WTC11 (cell line): ENCODE measurements at regions not wholly inside any gene's neighbourhood (a gene's known extent, or its start where the extent isn't known, plus 50 kb on each side); places are given as distances from the start of the nearest gene placed in this dataset.

ENCODE experiments used
- CBFB ChIP-seq: sonication (generic); formaldehyde crosslinking; IDR thresholded peaks from 2 replicates; pipeline ENCODE4 v1.8.1; 2022; ENCODE audit warnings: mild to moderate bottlenecking, low read depth, missing genetic modification reagents
- FOXJ3 ChIP-seq: sonication (generic); formaldehyde crosslinking; IDR thresholded peaks from 2 replicates; pipeline ENCODE4 v1.9.0; 2021; ENCODE audit warnings: missing genetic modification reagents, mild to moderate bottlenecking, borderline replicate concordance
- JUN ChIP-seq: sonication (generic); formaldehyde crosslinking; IDR thresholded peaks from 2 replicates; pipeline ENCODE4 v1.8.0; 2023; ENCODE audit warnings: mild to moderate bottlenecking, missing genetic modification reagents
- NR2C2 ChIP-seq: sonication (generic); formaldehyde crosslinking; IDR thresholded peaks from 2 replicates; pipeline ENCODE4 v1.8.0; 2022; ENCODE audit warnings: mild to moderate bottlenecking, missing genetic modification reagents
- ZNF317 ChIP-seq: sonication (generic); formaldehyde crosslinking; IDR thresholded peaks from 2 replicates; pipeline ENCODE4 v1.8.1; 2023; ENCODE audit warnings: low read depth, mild to moderate bottlenecking, moderate library complexity, missing genetic modification reagents, borderline replicate concordance
- TF ChIP-seq, protein P1 (sequence below): fragments of 200-600 bp; IDR thresholded peaks from 2 replicates; pipeline ENCODE4 v1.8.0; 2022; ENCODE audit warnings: antibody characterized with exemption

DNA sequence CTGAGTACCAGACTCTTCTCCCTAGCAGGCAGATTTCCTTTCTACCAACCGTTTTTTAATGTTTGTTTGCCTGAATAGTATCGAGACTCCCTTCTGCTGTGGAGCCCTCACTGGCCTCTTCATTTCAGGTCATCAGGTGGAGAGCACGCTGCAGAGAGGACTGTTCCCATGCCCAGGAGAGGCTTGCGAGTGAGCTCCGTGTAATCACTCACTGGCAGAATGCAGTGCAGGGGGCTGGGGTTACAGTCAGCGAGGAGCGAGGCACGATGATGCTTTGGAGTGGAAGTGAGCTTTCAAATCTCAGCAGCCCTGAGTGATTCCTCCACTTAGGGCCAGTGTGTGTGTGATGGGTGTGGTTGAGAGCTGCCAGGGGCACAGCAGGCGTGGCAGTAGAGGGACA, 385.2 kb downstream of the SHQ1 start:
- TF ChIP-seq, protein P1, sequence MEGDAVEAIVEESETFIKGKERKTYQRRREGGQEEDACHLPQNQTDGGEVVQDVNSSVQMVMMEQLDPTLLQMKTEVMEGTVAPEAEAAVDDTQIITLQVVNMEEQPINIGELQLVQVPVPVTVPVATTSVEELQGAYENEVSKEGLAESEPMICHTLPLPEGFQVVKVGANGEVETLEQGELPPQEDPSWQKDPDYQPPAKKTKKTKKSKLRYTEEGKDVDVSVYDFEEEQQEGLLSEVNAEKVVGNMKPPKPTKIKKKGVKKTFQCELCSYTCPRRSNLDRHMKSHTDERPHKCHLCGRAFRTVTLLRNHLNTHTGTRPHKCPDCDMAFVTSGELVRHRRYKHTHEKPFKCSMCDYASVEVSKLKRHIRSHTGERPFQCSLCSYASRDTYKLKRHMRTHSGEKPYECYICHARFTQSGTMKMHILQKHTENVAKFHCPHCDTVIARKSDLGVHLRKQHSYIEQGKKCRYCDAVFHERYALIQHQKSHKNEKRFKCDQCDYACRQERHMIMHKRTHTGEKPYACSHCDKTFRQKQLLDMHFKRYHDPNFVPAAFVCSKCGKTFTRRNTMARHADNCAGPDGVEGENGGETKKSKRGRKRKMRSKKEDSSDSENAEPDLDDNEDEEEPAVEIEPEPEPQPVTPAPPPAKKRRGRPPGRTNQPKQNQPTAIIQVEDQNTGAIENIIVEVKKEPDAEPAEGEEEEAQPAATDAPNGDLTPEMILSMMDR, result no peak
- TF ChIP-seq FOXJ3 (CRISPR knock-in tag) (no peak), ZNF317 (CRISPR knock-in tag) (no peak), NR2C2 (CRISPR knock-in tag) (no peak), CBFB (no peak), JUN (CRISPR knock-in tag) (no peak)
